Colonic mucosa (tissue), 4 donors: ENCODE measurements at regions not wholly inside any gene's neighbourhood (a gene's known extent, or its start where the extent isn't known, plus 50 kb on each side); places are given as distances from the start of the nearest gene placed in this dataset.

Experiments used
- DNase-seq: peaks from one replicate; pipeline ENCODE4 v3.0.0-alpha.2; 2020
- H3K27ac ChIP-seq: fragments of 200-600 bp; one replicate; pipeline ENCODE4 v1.8.0; 2021
- H3K27me3 ChIP-seq: fragments of 200-600 bp; one replicate; pipeline ENCODE4 v1.8.0; 2021
- H3K36me3 ChIP-seq: fragments of 200-600 bp; one replicate; pipeline ENCODE4 v1.8.0; 2021
- H3K4me1 ChIP-seq: fragments of 200-600 bp; one replicate; pipeline ENCODE4 v1.8.0; 2021; ENCODE audit warnings: mild to moderate bottlenecking
- H3K4me3 ChIP-seq: fragments of 200-600 bp; one replicate; pipeline ENCODE4 v1.8.0; 2021
- H3K9ac ChIP-seq, 2 donors: one replicate each; pipeline ENCODE4 v1.7.0; 2013; ENCODE audit warnings: control low read depth in 2 of 2, low read depth in 2 of 2, low read length in 2 of 2
- H3K9me3 ChIP-seq: fragments of 200-600 bp; one replicate; pipeline ENCODE4 v1.8.0; 2021
- intact Hi-C: fragments of 100-400 bp; cut with DNase I; formaldehyde crosslinking; loops from one replicate; pipeline ENCODE4 v1.14.1; 2022
- TF ChIP-seq, protein P1 (sequence below): fragments of 200-600 bp; IDR thresholded peaks from one replicate; pipeline ENCODE4 v1.8.0; 2022; ENCODE audit warnings: antibody characterized with exemption, mild to moderate bottlenecking
- donor health status: healthy.
- donor health status: DM: no; HTN: no; CAD: no.
- donor health status: DM: no; HTN: no; CAD: no.

DNA sequence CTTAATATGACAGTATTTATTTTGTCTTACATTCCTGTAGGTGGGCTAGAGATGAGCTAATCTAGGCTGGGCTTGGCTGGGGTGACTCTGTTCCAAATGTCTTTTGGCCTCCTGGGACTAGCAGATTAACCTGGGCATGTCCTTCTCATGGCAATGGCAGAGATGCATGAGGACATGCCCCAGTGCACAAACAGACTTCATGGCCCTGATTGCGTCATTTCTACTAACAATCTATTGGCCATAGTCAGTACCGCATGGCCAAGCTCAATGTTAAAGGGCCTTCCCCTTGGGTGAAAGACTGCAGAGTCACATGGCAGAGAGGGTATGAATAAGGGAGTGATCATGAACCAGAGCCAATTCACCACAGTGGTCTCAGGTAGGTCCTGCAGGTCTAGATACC lies 313.4 kb downstream of the MSX2 start:
- Histone ChIP-seq H3K4me1 (no peaks in the 10 kb centered on the region), H3K4me3 (no peak overlapping the region), H3K9ac (no peak overlapping the region), H3K27ac (no peak overlapping the region), H3K9me3 (no peaks in the 10 kb centered on the region), H3K36me3 (no peaks in the 10 kb centered on the region), H3K27me3 (no peaks in the 10 kb centered on the region)
- TF ChIP-seq, protein P1, sequence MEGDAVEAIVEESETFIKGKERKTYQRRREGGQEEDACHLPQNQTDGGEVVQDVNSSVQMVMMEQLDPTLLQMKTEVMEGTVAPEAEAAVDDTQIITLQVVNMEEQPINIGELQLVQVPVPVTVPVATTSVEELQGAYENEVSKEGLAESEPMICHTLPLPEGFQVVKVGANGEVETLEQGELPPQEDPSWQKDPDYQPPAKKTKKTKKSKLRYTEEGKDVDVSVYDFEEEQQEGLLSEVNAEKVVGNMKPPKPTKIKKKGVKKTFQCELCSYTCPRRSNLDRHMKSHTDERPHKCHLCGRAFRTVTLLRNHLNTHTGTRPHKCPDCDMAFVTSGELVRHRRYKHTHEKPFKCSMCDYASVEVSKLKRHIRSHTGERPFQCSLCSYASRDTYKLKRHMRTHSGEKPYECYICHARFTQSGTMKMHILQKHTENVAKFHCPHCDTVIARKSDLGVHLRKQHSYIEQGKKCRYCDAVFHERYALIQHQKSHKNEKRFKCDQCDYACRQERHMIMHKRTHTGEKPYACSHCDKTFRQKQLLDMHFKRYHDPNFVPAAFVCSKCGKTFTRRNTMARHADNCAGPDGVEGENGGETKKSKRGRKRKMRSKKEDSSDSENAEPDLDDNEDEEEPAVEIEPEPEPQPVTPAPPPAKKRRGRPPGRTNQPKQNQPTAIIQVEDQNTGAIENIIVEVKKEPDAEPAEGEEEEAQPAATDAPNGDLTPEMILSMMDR: no peak
- DNase-seq: no peak
- intact Hi-C loops: no loop called here

DNA sequence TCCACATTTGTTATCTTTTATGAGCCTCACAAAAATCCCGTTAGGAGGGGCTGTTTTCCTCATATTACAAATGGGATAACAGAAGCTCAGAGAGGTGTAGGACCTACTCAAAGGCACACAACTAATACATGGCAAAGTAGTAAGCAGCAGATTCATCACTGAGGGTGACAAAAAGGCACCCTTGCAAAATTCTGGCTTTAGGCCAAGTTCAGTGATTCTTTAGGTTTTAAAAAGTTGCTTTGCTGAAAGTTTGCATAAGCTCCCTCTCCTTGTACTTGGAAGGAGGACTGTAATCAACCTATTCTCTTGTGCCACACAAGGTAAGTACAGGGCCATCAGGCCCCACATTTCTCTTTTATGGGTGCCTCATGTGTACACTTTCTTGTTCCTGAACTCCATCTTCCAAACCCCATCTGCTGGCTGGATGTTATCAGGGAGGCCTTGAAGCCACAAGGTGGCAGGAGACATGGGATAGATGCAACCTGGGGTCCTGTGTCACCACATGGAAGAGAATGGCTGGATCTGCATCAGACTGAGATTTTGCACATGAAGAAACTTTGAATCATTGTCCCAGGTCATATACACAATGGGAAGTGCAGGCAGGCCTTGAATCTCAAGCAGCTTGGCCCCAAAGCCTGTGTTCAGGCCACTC lies 311.6 kb downstream of the MSX2 start:
- TF ChIP-seq, protein P1: no peak
- no peaks in the 10 kb centered on the region for H3K4me1 ChIP-seq
- H3K36me3 ChIP-seq: no peaks in the 10 kb centered on the region
- no peak overlapping the region for H3K27ac ChIP-seq
- no peaks in the 10 kb centered on the region for H3K27me3 ChIP-seq
- H3K9me3 ChIP-seq: no peaks in the 10 kb centered on the region
- H3K4me3 ChIP-seq: no peak overlapping the region
- intact Hi-C loops: no loop called here
- no peak for DNase-seq
- no peak overlapping the region for H3K9ac ChIP-seq

DNA sequence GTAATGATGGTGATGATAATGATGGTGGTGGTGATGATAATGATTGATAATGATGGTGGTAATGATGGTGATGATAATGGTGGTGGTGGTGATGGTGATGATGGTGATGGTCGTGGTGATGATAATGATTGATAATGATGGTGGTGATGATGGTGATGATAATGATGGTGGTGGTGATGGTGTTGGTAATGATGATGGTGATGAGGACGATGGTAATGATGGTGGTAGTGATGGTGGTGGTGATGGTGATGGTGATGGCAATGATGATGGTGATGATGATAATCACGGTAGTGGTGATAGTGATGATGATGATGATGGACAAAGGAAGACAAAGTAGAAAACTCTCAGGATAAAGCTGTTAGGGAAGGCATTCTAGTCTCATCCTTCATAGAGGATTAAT lies 310.5 kb downstream of the MSX2 start:
- Histone ChIP-seq H3K4me3 (no peak overlapping the region), H3K4me1 (no peaks in the 10 kb centered on the region), H3K9me3 (no peaks in the 10 kb centered on the region), H3K36me3 (no peaks in the 10 kb centered on the region), H3K9ac (no peak overlapping the region), H3K27me3 (no peaks in the 10 kb centered on the region), H3K27ac (no peak overlapping the region)
- TF ChIP-seq, protein P1: no peak
- intact Hi-C loops: no loop called here
- no peak for DNase-seq

DNA sequence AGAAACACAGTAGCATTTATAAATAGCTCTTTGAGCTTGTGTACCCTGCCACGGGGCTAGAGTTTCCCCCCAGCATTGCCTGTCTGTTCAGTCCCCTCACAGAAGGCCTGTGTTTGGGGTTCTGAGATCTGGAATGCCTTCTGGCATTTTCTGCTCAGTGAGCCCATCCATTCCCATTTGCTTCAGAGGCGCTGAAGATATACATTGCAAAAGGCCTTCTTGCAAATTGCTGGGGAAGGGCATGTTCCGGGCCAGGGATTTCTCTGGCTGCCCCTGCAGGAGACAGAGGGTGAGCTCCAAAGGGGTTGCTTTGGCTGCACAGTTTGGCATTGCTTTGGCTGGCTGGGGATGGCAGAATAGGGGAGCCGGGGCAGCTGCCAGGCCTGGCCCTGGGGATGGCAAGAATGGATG lies 308.4 kb downstream of the MSX2 start:
- Histone ChIP-seq H3K9ac (no peak overlapping the region), H3K9me3 (no peaks in the 10 kb centered on the region), H3K27ac (no peak overlapping the region), H3K4me1 (no peaks in the 10 kb centered on the region), H3K4me3 (no peak overlapping the region), H3K27me3 (no peaks in the 10 kb centered on the region), H3K36me3 (no peaks in the 10 kb centered on the region)
- DNase-seq: no peak
- TF ChIP-seq, protein P1: no peak
- intact Hi-C loops: no loop called here

DNA sequence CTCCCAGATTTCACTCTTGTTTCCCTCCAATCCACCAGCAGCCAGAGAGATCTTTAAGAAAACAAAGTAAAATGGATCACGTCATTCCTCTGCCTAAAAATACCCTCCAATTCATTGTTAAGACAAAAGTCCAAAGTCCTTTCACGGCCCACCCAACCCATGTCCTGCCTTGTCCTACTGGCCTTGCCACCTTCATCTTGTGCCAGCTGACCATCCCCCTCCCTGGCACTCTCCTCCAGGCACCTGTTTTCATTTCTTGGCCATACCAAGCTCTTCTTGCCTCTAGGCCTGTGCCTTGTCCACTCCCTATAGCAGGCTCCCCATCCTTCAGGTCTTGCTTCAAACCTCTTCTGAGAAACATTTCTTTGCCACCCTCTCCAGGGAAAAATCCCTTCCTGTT lies 307.6 kb downstream of the MSX2 start:
- TF ChIP-seq, protein P1: no peak
- DNase-seq: no peak
- no peak overlapping the region for H3K27ac ChIP-seq
- H3K4me1 ChIP-seq: no peaks in the 10 kb centered on the region
- H3K9me3 ChIP-seq: no peaks in the 10 kb centered on the region
- intact Hi-C loops: no loop called here
- H3K27me3 ChIP-seq: no peaks in the 10 kb centered on the region
- H3K4me3 ChIP-seq: no peak overlapping the region
- H3K36me3 ChIP-seq: no peaks in the 10 kb centered on the region
- no peak overlapping the region for H3K9ac ChIP-seq
